H1 (cell line): ENCODE measurements at regions not wholly inside any gene's neighbourhood (a gene's known extent, or its start where the extent isn't known, plus 50 kb on each side); places are given as distances from the start of the nearest gene placed in this dataset.

ENCODE experiments used
- CEBPB ChIP-seq: IDR thresholded peaks from 2 replicates; pipeline ENCODE4 v1.6.1; 2012; ENCODE audit warnings: low read depth, low read length
- TF ChIP-seq, protein P1 (sequence below): IDR thresholded peaks from 2 replicates; pipeline ENCODE4 v1.6.1; 2011; ENCODE audit warnings: low read depth, mild to moderate bottlenecking, low read length; ENCODE audit not compliant: insufficient read depth
- TF ChIP-seq, protein P2 (sequence below), 3 experiments: IDR thresholded peaks; 1 replicate in 2 of 3; 2 replicates in 1 of 3; pipeline versions ENCODE4 v1.5.1 to v1.6.1; 2011; ENCODE audit warnings: low read length in 3 of 3, mild to moderate bottlenecking in 3 of 3, inconsistent platforms in 2 of 3, low read depth in 1 of 3, moderate library complexity in 1 of 3; ENCODE audit not compliant: insufficient read depth in 1 of 3; ENCODE audit errors: control extremely low read depth in 1 of 3

DNA sequence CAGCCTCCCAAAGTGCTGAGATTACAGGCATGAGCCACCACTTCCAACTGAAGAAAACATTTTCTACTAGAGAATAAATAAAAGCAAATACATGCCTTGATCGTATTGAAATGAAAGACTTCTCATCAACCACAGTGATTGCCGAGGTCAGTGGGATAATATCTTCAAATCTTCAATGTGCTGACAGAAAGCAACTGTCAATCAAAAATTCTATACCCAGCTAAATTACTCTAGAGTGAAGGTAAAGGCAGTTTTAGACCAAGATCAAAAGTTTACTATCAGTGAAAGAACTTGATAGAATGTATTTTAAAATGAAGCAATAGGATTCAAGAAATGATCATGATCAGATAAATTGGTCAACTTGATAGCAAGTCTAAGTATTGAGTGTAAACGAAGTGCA, 130.6 kb downstream of the BRD1 start:
- TF ChIP-seq CEBPB = no peak
- TF ChIP-seq, protein P1, sequence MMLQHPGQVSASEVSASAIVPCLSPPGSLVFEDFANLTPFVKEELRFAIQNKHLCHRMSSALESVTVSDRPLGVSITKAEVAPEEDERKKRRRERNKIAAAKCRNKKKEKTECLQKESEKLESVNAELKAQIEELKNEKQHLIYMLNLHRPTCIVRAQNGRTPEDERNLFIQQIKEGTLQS = no peak
- TF ChIP-seq, protein P2, sequence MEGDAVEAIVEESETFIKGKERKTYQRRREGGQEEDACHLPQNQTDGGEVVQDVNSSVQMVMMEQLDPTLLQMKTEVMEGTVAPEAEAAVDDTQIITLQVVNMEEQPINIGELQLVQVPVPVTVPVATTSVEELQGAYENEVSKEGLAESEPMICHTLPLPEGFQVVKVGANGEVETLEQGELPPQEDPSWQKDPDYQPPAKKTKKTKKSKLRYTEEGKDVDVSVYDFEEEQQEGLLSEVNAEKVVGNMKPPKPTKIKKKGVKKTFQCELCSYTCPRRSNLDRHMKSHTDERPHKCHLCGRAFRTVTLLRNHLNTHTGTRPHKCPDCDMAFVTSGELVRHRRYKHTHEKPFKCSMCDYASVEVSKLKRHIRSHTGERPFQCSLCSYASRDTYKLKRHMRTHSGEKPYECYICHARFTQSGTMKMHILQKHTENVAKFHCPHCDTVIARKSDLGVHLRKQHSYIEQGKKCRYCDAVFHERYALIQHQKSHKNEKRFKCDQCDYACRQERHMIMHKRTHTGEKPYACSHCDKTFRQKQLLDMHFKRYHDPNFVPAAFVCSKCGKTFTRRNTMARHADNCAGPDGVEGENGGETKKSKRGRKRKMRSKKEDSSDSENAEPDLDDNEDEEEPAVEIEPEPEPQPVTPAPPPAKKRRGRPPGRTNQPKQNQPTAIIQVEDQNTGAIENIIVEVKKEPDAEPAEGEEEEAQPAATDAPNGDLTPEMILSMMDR (IDR thresholded peaks at IDR 0.05; ENCODE audit: control extremely low read depth in 1 of 3, insufficient read depth in 1 of 3, low read depth in 1 of 3, low read length in 3 of 3) = no peak
